Suprapubic skin (tissue), 3 donors: ENCODE measurements at regions not wholly inside any gene's neighbourhood (a gene's known extent, or its start where the extent isn't known, plus 50 kb on each side); places are given as distances from the start of the nearest gene placed in this dataset.

ENCODE experiments used
- CTCF ChIP-seq, 2 donors: fragments of 200-600 bp in 1 of 2; fragments of 450-650 bp in 1 of 2; sonication (generic) in 1 of 2; IDR thresholded peaks; one replicate each; pipeline ENCODE4 v1.5.1; 2016 to 2019; ENCODE audit warnings: antibody characterized with exemption in 2 of 2, mild to moderate bottlenecking in 1 of 2, moderate library complexity in 1 of 2
- POLR2A ChIP-seq, 2 donors: fragments of 450-650 bp; IDR thresholded peaks; one replicate each; pipeline ENCODE4 v1.6.1; 2017; ENCODE audit warnings: antibody characterized with exemption in 2 of 2, mild to moderate bottlenecking in 2 of 2, moderate library complexity in 2 of 2

- no peak for TF ChIP-seq POLR2A (IDR thresholded peaks at IDR 0.05)
- TF ChIP-seq CTCF (IDR thresholded peaks at IDR 0.05) = no peak
Measured at GRCh38 chr16:9363520-9363919, 272.1 kb downstream of the HAPSTR1 start.
